OCI-LY7 (cell line): ENCODE measurements at regions not wholly inside any gene's neighbourhood (a gene's known extent, or its start where the extent isn't known, plus 50 kb on each side); places are given as distances from the start of the nearest gene placed in this dataset.

Source experiments
- BruUV-seq: library from RNA; stranded (reverse); fragments of 400-500 nt; replicated peaks from 2 replicates; lab custom pipeline; 2021; lab: Mats Ljungman, UMichigan
- CTCF ChIA-PET: fragments of 300-600 bp; sonication (Branson Sonifier 250); formaldehyde crosslinking; loops from one replicate; lab custom pipeline; 2022; ENCODE audit warnings: antibody characterized with exemption; ENCODE audit not compliant: unreplicated experiment; lab: Charles Lee
- POLR2A ChIA-PET: fragments of 300-600 bp; sonication (Branson Sonifier 250); formaldehyde crosslinking; loops from one replicate; lab custom pipeline; 2022; ENCODE audit warnings: antibody characterized with exemption; lab: Charles Lee
- DNase-seq: peaks from one replicate; pipeline ENCODE4 v3.0.0-alpha.2; 2015; ENCODE audit warnings: low spot score
- H2AFZ ChIP-seq: fragments of 200-600 bp; sonication (generic), shearing (Covaris generic); 2 replicates; pipeline ENCODE4 v1.6.1; 2014; ENCODE audit warnings: mild to moderate bottlenecking, antibody characterized with exemption, low read length, moderate library complexity
- H3K27ac ChIP-seq: fragments of 200-600 bp; sonication (generic); 2 replicates; pipeline ENCODE4 v1.5.1; 2014; ENCODE audit warnings: mixed run types, low read depth, mild to moderate bottlenecking, moderate library complexity, low read length, inconsistent platforms; ENCODE audit not compliant: poor library complexity, severe bottlenecking
- H3K36me3 ChIP-seq: fragments of 200-600 bp; sonication (generic); 2 replicates; pipeline ENCODE4 v1.6.1; 2014; ENCODE audit warnings: mild to moderate bottlenecking, antibody characterized with exemption, low read length, moderate library complexity, mixed read lengths; ENCODE audit not compliant: insufficient read depth
- H3K4me1 ChIP-seq: fragments of 200-600 bp; sonication (generic); 2 replicates; pipeline ENCODE4 v1.5.1; 2014; ENCODE audit warnings: mild to moderate bottlenecking, low read length; ENCODE audit not compliant: insufficient read depth, poor library complexity, severe bottlenecking
- H3K4me2 ChIP-seq: fragments of 200-600 bp; sonication (generic); 2 replicates; pipeline ENCODE4 v1.6.1; 2014; ENCODE audit warnings: mild to moderate bottlenecking, low read length
- H3K4me3 ChIP-seq: fragments of 200-600 bp; sonication (generic); 2 replicates; pipeline ENCODE4 v1.5.1; 2014; ENCODE audit warnings: mild to moderate bottlenecking, low read depth, low read length; ENCODE audit not compliant: poor library complexity, severe bottlenecking
- H3K79me2 ChIP-seq: fragments of 200-600 bp; sonication (generic); 2 replicates; pipeline ENCODE4 v1.6.1; 2016; ENCODE audit warnings: low read depth, mild to moderate bottlenecking, low read length, moderate library complexity, mixed read lengths; ENCODE audit not compliant: insufficient read depth
- H3K9me2 ChIP-seq: fragments of 200-600 bp; sonication (generic); 2 replicates; pipeline ENCODE4 v1.6.1; 2016; ENCODE audit warnings: mild to moderate bottlenecking, low read length, mixed read lengths; ENCODE audit not compliant: insufficient read depth
- H3K9me3 ChIP-seq: fragments of 200-600 bp; sonication (generic); 2 replicates; pipeline ENCODE4 v1.6.1; 2014; ENCODE audit warnings: mild to moderate bottlenecking, mixed run types, low read length, mixed read lengths
- H4K20me1 ChIP-seq: fragments of 200-600 bp; sonication (generic); 2 replicates; pipeline ENCODE4 v1.6.1; 2014; ENCODE audit warnings: mild to moderate bottlenecking, antibody characterized with exemption, low read length, moderate library complexity, mixed read lengths; ENCODE audit not compliant: insufficient read depth
- CTCF ChIP-seq: fragments of 200-600 bp; sonication (generic); conservative IDR thresholded peaks from 2 replicates; pipeline ENCODE4 v1.5.1; 2014; ENCODE audit warnings: mild to moderate bottlenecking, antibody characterized with exemption, low read length, moderate library complexity, mixed read lengths
- EZH2phosphoT487 ChIP-seq: fragments of 200-600 bp; sonication (generic); IDR thresholded peaks from 2 replicates; pipeline ENCODE4 v1.6.1; 2018; ENCODE audit warnings: low read depth, borderline replicate concordance, mild to moderate bottlenecking, mixed run types, antibody characterized with exemption, low read length, moderate library complexity, mixed read lengths
- intact Hi-C: fragments of 100-400 bp; cut with micrococcal nuclease; formaldehyde crosslinking; loops from one replicate; pipeline ENCODE4 v1.10.0; 2022; ENCODE audit not compliant: unreplicated experiment

GRCh38 chr1:164907666-164908065 lies 348.7 kb downstream of the PBX1 start:
- no peak for TF ChIP-seq EZH2phosphoT487
- TF ChIP-seq CTCF = no peak
- no peaks in the 10 kb centered on the region for H3K36me3 ChIP-seq
- DNase-seq = no peak
- H3K27ac ChIP-seq = no peak overlapping the region
- intact Hi-C loops = no loop called here
- no peak overlapping the region for H3K4me2 ChIP-seq
- no peaks in the 10 kb centered on the region for H3K79me2 ChIP-seq
- H3K4me1 ChIP-seq = no peaks in the 10 kb centered on the region
- H3K9me3 ChIP-seq = no peaks in the 10 kb centered on the region
- BruUV-seq = no TSS peak
- no peaks in the 10 kb centered on the region for H3K9me2 ChIP-seq
- H2AFZ ChIP-seq = no peak overlapping the region
- no peak overlapping the region for H3K4me3 ChIP-seq
- no peaks in the 10 kb centered on the region for H4K20me1 ChIP-seq
- CTCF ChIA-PET = no interaction called here
- POLR2A ChIA-PET = no interaction called here

- Histone ChIP-seq H3K9me2 (no peaks in the 10 kb centered on the region), H3K9me3 (no peaks in the 10 kb centered on the region), H3K4me2 (no peak overlapping the region), H3K4me1 (no peaks in the 10 kb centered on the region), H2AFZ (no peak overlapping the region), H4K20me1 (no peaks in the 10 kb centered on the region), H3K36me3 (no peaks in the 10 kb centered on the region), H3K27ac (no peak overlapping the region), H3K4me3 (no peak overlapping the region), H3K79me2 (no peaks in the 10 kb centered on the region)
- BruUV-seq = no TSS peak
- ChIA-PET CTCF (interaction anchor here (0.6 kb wide), 1 partner anchor 213 kb away, joined by 5 read pairs; no protein-coding TSS in a partner anchor), POLR2A (interaction anchor here (0.6 kb wide), 1 partner anchor 32 kb away, joined by 3 read pairs; no protein-coding TSS in a partner anchor)
- intact Hi-C loops = no loop called here
- no peak for DNase-seq
- no peak for TF ChIP-seq EZH2phosphoT487
- TF ChIP-seq CTCF = no peak
Observed at GRCh38 chr1:164905869-164906268, 346.9 kb downstream of the PBX1 start.

- Histone ChIP-seq H3K4me3 (no peak overlapping the region), H4K20me1 (no peaks in the 10 kb centered on the region), H2AFZ (no peak overlapping the region), H3K27ac (no peak overlapping the region), H3K4me2 (no peak overlapping the region), H3K79me2 (no peaks in the 10 kb centered on the region), H3K4me1 (no peaks in the 10 kb centered on the region), H3K9me2 (no peaks in the 10 kb centered on the region), H3K9me3 (no peaks in the 10 kb centered on the region), H3K36me3 (no peaks in the 10 kb centered on the region)
- intact Hi-C loops = no loop called here
- TF ChIP-seq CTCF = no peak
- TF ChIP-seq EZH2phosphoT487 = no peak
- POLR2A ChIA-PET = interaction anchor here (0.6 to 1.1 kb wide), 2 partner anchors 67 to 1437 kb away, joined by 3 to 4 read pairs; no protein-coding TSS in a partner anchor
- CTCF ChIA-PET = no interaction called here
- DNase-seq = no peak
- no TSS peak for BruUV-seq
Observed at GRCh38 chr1:164902491-164902890, 343.5 kb downstream of the PBX1 start.
